A673 (cell line): ENCODE measurements at regions not wholly inside any gene's neighbourhood (a gene's known extent, or its start where the extent isn't known, plus 50 kb on each side); places are given as distances from the start of the nearest gene placed in this dataset.

Experiments used
- EZH2 ChIP-seq: fragments of 200-600 bp; sonication (generic); IDR thresholded peaks from 2 replicates; pipeline ENCODE4 v1.6.1; 2017; ENCODE audit warnings: borderline replicate concordance, low read depth, mild to moderate bottlenecking, mixed read lengths, antibody characterized with exemption, low read length; ENCODE audit not compliant: poor library complexity, severe bottlenecking
- TF ChIP-seq, protein P1 (sequence below): fragments of 300-800, 200-600 bp; sonication (generic); conservative IDR thresholded peaks from 2 replicates; pipeline ENCODE4 v1.5.1; 2017; ENCODE audit warnings: low read depth, mild to moderate bottlenecking, antibody characterized with exemption, low read length, moderate library complexity, mixed read lengths

DNA sequence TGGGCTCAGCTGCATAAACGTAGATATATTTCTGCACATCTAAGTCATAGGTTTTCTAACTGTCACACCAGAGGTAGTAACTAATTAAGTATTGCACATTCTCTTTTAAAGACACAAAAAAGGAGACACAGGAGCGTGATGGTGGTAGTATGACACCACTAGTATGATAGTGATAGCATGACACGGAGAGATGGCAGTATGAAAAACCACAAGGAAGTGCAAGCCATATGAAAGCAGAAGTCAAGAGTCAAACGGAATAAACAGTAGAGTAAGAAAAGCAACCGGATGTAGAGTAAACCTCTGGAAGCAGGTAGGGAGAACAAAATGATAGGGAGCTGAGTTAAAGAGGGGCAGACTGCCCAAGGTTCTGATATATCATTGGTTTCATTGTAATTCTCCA lies 382.2 kb upstream of the INTU start:
- TF ChIP-seq EZH2 = no peak
- TF ChIP-seq, protein P1, sequence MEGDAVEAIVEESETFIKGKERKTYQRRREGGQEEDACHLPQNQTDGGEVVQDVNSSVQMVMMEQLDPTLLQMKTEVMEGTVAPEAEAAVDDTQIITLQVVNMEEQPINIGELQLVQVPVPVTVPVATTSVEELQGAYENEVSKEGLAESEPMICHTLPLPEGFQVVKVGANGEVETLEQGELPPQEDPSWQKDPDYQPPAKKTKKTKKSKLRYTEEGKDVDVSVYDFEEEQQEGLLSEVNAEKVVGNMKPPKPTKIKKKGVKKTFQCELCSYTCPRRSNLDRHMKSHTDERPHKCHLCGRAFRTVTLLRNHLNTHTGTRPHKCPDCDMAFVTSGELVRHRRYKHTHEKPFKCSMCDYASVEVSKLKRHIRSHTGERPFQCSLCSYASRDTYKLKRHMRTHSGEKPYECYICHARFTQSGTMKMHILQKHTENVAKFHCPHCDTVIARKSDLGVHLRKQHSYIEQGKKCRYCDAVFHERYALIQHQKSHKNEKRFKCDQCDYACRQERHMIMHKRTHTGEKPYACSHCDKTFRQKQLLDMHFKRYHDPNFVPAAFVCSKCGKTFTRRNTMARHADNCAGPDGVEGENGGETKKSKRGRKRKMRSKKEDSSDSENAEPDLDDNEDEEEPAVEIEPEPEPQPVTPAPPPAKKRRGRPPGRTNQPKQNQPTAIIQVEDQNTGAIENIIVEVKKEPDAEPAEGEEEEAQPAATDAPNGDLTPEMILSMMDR = no peak
